ENCODE measurements at regions not wholly inside any gene's neighbourhood (a gene's known extent, or its start where the extent isn't known, plus 50 kb on each side); places are given as distances from the start of the nearest gene placed in this dataset.

GRCh38 chr1:147388969-147389368, 146.5 kb downstream of the CHD1L start:
- Histone ChIP-seq H3K27me3 (ENCODE audit: control insufficient read depth in 4 of 4, insufficient read depth in 4 of 4, low read length in 3 of 4) (no peaks in the 10 kb centered on the region), H3K9ac (ENCODE audit: low read depth in 1 of 2, low read length in 2 of 2) (no peak overlapping the region), H3K4me3 (ENCODE audit: low read depth in 1 of 3, low read length in 3 of 3) (no peak overlapping the region), H3K4me1 (ENCODE audit: control insufficient read depth in 4 of 4, insufficient read depth in 4 of 4, low read length in 3 of 4) (no peaks in the 10 kb centered on the region), H3K36me3 (ENCODE audit: control insufficient read depth in 4 of 4, insufficient read depth in 3 of 4, low read depth in 1 of 4, low read length in 3 of 4) (no peaks in the 10 kb centered on the region), H3K9me3 (ENCODE audit: control insufficient read depth in 4 of 4, low read length in 3 of 4) (no peaks in the 10 kb centered on the region), H3K27ac (ENCODE audit: low read depth in 1 of 2, low read length in 2 of 2) (no peak overlapping the region)
- 83% methylated on average over 4 of the region's 4 CpGs for WGBS
- TF ChIP-seq ZBTB33 (IDR thresholded peaks at IDR 0.05) (no peak), RXRA (IDR thresholded peaks at IDR 0.05) (no peak), TAF1 (conservative IDR thresholded peaks at IDR 0.05) (no peak), FOXA1 (IDR thresholded peaks at IDR 0.05) (no peak), RAD21 (IDR thresholded peaks at IDR 0.05) (no peak), JUND (IDR thresholded peaks at IDR 0.05) (no peak), YY1 (IDR thresholded peaks at IDR 0.05) (no peak), FOXA2 (IDR thresholded peaks at IDR 0.05) (no peak), HNF4A (conservative IDR thresholded peaks at IDR 0.05) (no peak), ATF3 (IDR thresholded peaks at IDR 0.05) (no peak), MAX (IDR thresholded peaks at IDR 0.05) (no peak), NR2F2 (IDR thresholded peaks at IDR 0.05) (no peak), CTCF (IDR thresholded peaks at IDR 0.05; ENCODE audit: low read depth, low read length, missing input control) (no peak), HNF4G (IDR thresholded peaks at IDR 0.05) (no peak), EGR1 (IDR thresholded peaks at IDR 0.05; ENCODE audit: low read depth in 2 of 2) (no peak), GABPA (IDR thresholded peaks at IDR 0.05 in 1 of 2, conservative IDR thresholded peaks at IDR 0.05 in 1 of 2) (no peak), SP1 (IDR thresholded peaks at IDR 0.05) (no peak)
- TF ChIP-seq, protein P1, sequence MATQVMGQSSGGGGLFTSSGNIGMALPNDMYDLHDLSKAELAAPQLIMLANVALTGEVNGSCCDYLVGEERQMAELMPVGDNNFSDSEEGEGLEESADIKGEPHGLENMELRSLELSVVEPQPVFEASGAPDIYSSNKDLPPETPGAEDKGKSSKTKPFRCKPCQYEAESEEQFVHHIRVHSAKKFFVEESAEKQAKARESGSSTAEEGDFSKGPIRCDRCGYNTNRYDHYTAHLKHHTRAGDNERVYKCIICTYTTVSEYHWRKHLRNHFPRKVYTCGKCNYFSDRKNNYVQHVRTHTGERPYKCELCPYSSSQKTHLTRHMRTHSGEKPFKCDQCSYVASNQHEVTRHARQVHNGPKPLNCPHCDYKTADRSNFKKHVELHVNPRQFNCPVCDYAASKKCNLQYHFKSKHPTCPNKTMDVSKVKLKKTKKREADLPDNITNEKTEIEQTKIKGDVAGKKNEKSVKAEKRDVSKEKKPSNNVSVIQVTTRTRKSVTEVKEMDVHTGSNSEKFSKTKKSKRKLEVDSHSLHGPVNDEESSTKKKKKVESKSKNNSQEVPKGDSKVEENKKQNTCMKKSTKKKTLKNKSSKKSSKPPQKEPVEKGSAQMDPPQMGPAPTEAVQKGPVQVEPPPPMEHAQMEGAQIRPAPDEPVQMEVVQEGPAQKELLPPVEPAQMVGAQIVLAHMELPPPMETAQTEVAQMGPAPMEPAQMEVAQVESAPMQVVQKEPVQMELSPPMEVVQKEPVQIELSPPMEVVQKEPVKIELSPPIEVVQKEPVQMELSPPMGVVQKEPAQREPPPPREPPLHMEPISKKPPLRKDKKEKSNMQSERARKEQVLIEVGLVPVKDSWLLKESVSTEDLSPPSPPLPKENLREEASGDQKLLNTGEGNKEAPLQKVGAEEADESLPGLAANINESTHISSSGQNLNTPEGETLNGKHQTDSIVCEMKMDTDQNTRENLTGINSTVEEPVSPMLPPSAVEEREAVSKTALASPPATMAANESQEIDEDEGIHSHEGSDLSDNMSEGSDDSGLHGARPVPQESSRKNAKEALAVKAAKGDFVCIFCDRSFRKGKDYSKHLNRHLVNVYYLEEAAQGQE (IDR thresholded peaks at IDR 0.05), result no peak
- DNase-seq (ENCODE audit: low spot score), result no peak
